Transverse colon (tissue), 4 donors: ENCODE measurements at regions not wholly inside any gene's neighbourhood (a gene's known extent, or its start where the extent isn't known, plus 50 kb on each side); places are given as distances from the start of the nearest gene placed in this dataset.
A peak's percentile ranks its signal among the peaks of the same experiment; 100 is the strongest.

Source experiments
- CTCF ChIP-seq, 5 experiments: fragments of 200-600 bp in 3 of 5; fragments of 450-650 bp in 2 of 5; sonication (generic) in 3 of 5; IDR thresholded peaks; 1 replicate in 2 of 5; 2 replicates in 3 of 5; pipeline ENCODE4 v1.5.1; 2016 to 2017; ENCODE audit warnings: antibody characterized with exemption in 5 of 5, inconsistent platforms in 3 of 5, mild to moderate bottlenecking in 2 of 5, moderate library complexity in 1 of 5
- POLR2AphosphoS5 ChIP-seq, 3 donors: sonication (generic); formaldehyde crosslinking; IDR thresholded peaks; one replicate each; pipeline ENCODE4 v1.6.1; 2016; ENCODE audit warnings: antibody characterized with exemption in 3 of 3

- TF ChIP-seq CTCF (IDR thresholded peaks at IDR 0.05) (peak; percentile 40 to 50 (median 41)), POLR2AphosphoS5 (IDR thresholded peaks at IDR 0.05) (no peak)
Observed at GRCh38 chr18:22813648-22814328, 119.3 kb upstream of the RBBP8 start.
